ENCODE measurements at regions not wholly inside any gene's neighbourhood (a gene's known extent, or its start where the extent isn't known, plus 50 kb on each side); places are given as distances from the start of the nearest gene placed in this dataset.
"Not testable (repeated sequence)": the region's sequence is repeated elsewhere in the genome, so short reads cannot be mapped to it uniquely, and the experiment has no call there.

- DNase-seq (ENCODE audit: insufficient read length, low spot score), result peak; percentile 79
- FAIRE-seq, result peak; percentile 94
Measured at GRCh38 chr12:28023156-28023887, 50.8 kb upstream of the PTHLH start.

- DNase-seq (ENCODE audit: insufficient read length, low spot score), result no peak
- peak; percentile 72 for FAIRE-seq
Measured at GRCh38 chr12:28024231-28024995, 51.9 kb upstream of the PTHLH start.

- FAIRE-seq (peak; percentile 80), DNase-seq (ENCODE audit: insufficient read length, low spot score) (no peak)
Measured at GRCh38 chr12:28025821-28026505, 53.4 kb upstream of the PTHLH start.

- peak; percentile 75 for DNase-seq (ENCODE audit: insufficient read length, low spot score)
- peak; percentile 66 for FAIRE-seq
Measured at GRCh38 chr12:28026701-28027100, 54.2 kb upstream of the PTHLH start.

- DNase-seq (ENCODE audit: insufficient read length, low spot score) (no peak), FAIRE-seq (no peak)
Measured at GRCh38 chr12:28027328-28027727, 54.8 kb upstream of the PTHLH start.

GRCh38 chr12:28027947-28028724 is 55.6 kb upstream of the PTHLH start:
- FAIRE-seq (no peak), DNase-seq (ENCODE audit: insufficient read length, low spot score) (no peak)

GRCh38 chr12:28032811-28033537 is 60.4 kb upstream of the PTHLH start:
- peak; percentile 13 for FAIRE-seq

GRCh38 chr12:28033538-28033915 is 61.0 kb upstream of the PTHLH start:
- FAIRE-seq (peak; percentile 80), DNase-seq (ENCODE audit: insufficient read length, low spot score) (no peak)

More at GRCh38 chr12:28032811-28033537, 60.4 kb upstream of the PTHLH start:
- DNase-seq (ENCODE audit: insufficient read length, low spot score), result no peak

- FAIRE-seq, result no peak
Measured at GRCh38 chr12:28034271-28034670, 61.7 kb upstream of the PTHLH start.

GRCh38 chr12:28035500-28035899 is 63.0 kb upstream of the PTHLH start:
- FAIRE-seq, result no peak
- DNase-seq (ENCODE audit: insufficient read length, low spot score), result no peak

More at GRCh38 chr12:28034271-28034670, 61.7 kb upstream of the PTHLH start:
- no peak for DNase-seq (ENCODE audit: insufficient read length, low spot score)

GRCh38 chr12:28036940-28037339 is 64.4 kb upstream of the PTHLH start:
- peak; percentile 28 for FAIRE-seq
- no peak for DNase-seq (ENCODE audit: insufficient read length, low spot score)

GRCh38 chr12:28040246-28040645 is 67.7 kb upstream of the PTHLH start:
- DNase-seq (ENCODE audit: insufficient read length, low spot score), result no peak
- no peak for FAIRE-seq

- DNase-seq (ENCODE audit: insufficient read length, low spot score), result not testable (repeated sequence)
- FAIRE-seq, result peak; percentile 92
Measured at GRCh38 chr12:28046600-28046999, 74.1 kb upstream of the PTHLH start.

GRCh38 chr12:28050606-28051005 is 78.1 kb upstream of the PTHLH start:
- FAIRE-seq (peak; percentile 69), DNase-seq (ENCODE audit: insufficient read length, low spot score) (no peak)

GRCh38 chr12:28051516-28052354 is 79.2 kb upstream of the PTHLH start:
- DNase-seq (ENCODE audit: insufficient read length, low spot score) (no peak), FAIRE-seq (peak; percentile 46)

- no peak for DNase-seq (ENCODE audit: insufficient read length, low spot score)
Measured at GRCh38 chr12:28053564-28053963, 81.0 kb upstream of the PTHLH start.

GRCh38 chr12:28054583-28054982 is 82.0 kb upstream of the PTHLH start:
- DNase-seq (ENCODE audit: insufficient read length, low spot score), result no peak
- peak; percentile 51 for FAIRE-seq

More at GRCh38 chr12:28053564-28053963, 81.0 kb upstream of the PTHLH start:
- FAIRE-seq, result no peak

GRCh38 chr12:28057856-28058615 is 85.5 kb upstream of the PTHLH start:
- no peak for DNase-seq (ENCODE audit: insufficient read length, low spot score)
- no peak for FAIRE-seq

Data from HTR-8/SVneo (cell line).